ENCODE measurements at regions not wholly inside any gene's neighbourhood (a gene's known extent, or its start where the extent isn't known, plus 50 kb on each side); places are given as distances from the start of the nearest gene placed in this dataset.

DNA sequence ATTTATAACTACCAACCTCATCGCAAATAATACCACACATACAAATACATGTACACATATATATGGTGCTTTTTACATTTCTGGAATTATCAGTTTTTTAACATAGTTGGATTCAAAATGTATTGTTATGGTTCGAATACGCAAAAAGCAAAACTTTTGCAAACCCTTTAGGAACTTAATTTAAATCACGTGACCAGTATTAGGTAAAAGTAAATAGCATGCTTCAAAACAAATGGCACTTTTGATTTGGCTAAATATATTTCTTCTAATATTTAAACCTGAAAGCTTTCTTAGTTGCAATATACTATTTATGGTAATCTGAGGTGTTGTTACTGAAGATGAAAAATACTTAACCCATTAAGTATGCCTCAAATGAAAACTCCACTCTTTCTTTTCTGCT, 341.4 kb downstream of the C4orf33 start:
- Histone ChIP-seq H3K9me3 (replicated peaks; ENCODE audit: control insufficient read depth, insufficient read depth, low read depth, low read length) (no peaks in the 10 kb centered on the region), H3K27me3 (ENCODE audit: control insufficient read depth in 2 of 2, insufficient read depth in 2 of 2, low read length in 2 of 2) (no peaks in the 10 kb centered on the region), H3K9me1 (ENCODE audit: control insufficient read depth, insufficient read depth, low read length) (no peaks in the 10 kb centered on the region), H3K79me2 (ENCODE audit: control insufficient read depth, insufficient read depth, low read length) (no peaks in the 10 kb centered on the region), H3K4me2 (ENCODE audit: insufficient read depth, low read length) (no peak overlapping the region), H2AFZ (ENCODE audit: low read depth, low read length) (no peak overlapping the region), H3K27ac (ENCODE audit: extremely low read depth, low read depth, low read length) (no peak overlapping the region), H3K36me3 (ENCODE audit: control insufficient read depth, insufficient read depth, low read length) (no peaks in the 10 kb centered on the region), H4K20me1 (replicated peaks; ENCODE audit: control insufficient read depth, insufficient read depth, low read length) (no peaks in the 10 kb centered on the region), H3K9ac (ENCODE audit: insufficient read depth in 1 of 2, low read depth in 2 of 2, low read length in 2 of 2) (no peak overlapping the region), H3K4me1 (replicated peaks in 1 of 2; ENCODE audit: control insufficient read depth in 2 of 2, insufficient read depth in 2 of 2, low read length in 2 of 2) (no peaks in the 10 kb centered on the region), H3K4me3 (no peak overlapping the region)
- no peak for FAIRE-seq
- ChIA-PET POLR2A (no interaction called here), CTCF (ENCODE audit: low intra/inter-chr PET ratio) (no interaction called here)
- no peak for DNase-seq (ENCODE audit: extremely low read depth in 1 of 4, low spot score in 3 of 4)
- intact Hi-C loops (cut with micrococcal nuclease): no loop called here
- BruUV-seq (replicated peaks): no TSS peak
- in situ Hi-C loops (cut with MboI): no loop called here
- ATAC-seq: no peak
- 5% methylated on average over 4 of the region's 4 CpGs for WGBS (ENCODE audit: insufficient coverage, low coverage, missing lambda C conversion rate)
- TF ChIP-seq RBM39 (optimal IDR thresholded peaks at IDR 0.05; ENCODE audit: low read depth, low read length) (no peak), MTA1 (IDR thresholded peaks at IDR 0.05; ENCODE audit: borderline replicate concordance) (no peak), ZNF507 (tag; conservative IDR thresholded peaks at IDR 0.05) (no peak), EP300 (IDR thresholded peaks at IDR 0.05; ENCODE audit: low read length) (no peak), ZNF778 (CRISPR knock-in tag; IDR thresholded peaks at IDR 0.05) (no peak), NR1H2 (CRISPR knock-in tag; IDR thresholded peaks at IDR 0.05) (no peak), RAD51 (IDR thresholded peaks at IDR 0.05; ENCODE audit: borderline replicate concordance, low read depth) (peak; percentile 35; the same call in 1 of the 2 replicates), NFXL1 (CRISPR knock-in tag; IDR thresholded peaks at IDR 0.05) (no peak)
- TF ChIP-seq, protein P1, sequence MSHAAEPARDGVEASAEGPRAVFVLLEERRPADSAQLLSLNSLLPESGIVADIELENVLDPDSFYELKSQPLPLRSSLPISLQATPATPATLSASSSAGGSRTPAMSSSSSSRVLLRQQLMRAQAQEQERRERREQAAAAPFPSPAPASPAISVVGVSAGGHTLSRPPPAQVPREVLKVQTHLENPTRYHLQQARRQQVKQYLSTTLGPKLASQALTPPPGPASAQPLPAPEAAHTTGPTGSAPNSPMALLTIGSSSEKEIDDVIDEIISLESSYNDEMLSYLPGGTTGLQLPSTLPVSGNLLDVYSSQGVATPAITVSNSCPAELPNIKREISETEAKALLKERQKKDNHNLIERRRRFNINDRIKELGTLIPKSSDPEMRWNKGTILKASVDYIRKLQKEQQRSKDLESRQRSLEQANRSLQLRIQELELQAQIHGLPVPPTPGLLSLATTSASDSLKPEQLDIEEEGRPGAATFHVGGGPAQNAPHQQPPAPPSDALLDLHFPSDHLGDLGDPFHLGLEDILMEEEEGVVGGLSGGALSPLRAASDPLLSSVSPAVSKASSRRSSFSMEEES (CRISPR knock-in tag; IDR thresholded peaks at IDR 0.05): peak; percentile 87
- TF ChIP-seq, protein P2, sequence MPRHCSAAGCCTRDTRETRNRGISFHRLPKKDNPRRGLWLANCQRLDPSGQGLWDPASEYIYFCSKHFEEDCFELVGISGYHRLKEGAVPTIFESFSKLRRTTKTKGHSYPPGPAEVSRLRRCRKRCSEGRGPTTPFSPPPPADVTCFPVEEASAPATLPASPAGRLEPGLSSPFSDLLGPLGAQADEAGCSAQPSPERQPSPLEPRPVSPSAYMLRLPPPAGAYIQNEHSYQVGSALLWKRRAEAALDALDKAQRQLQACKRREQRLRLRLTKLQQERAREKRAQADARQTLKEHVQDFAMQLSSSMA (CRISPR knock-in tag; IDR thresholded peaks at IDR 0.05): no peak
- TF ChIP-seq, protein P3, sequence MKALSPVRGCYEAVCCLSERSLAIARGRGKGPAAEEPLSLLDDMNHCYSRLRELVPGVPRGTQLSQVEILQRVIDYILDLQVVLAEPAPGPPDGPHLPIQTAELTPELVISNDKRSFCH (CRISPR knock-in tag; IDR thresholded peaks at IDR 0.05): no peak
- TF ChIP-seq, protein P3 (tag; IDR thresholded peaks at IDR 0.05): no peak
- TF ChIP-seq, protein P4, sequence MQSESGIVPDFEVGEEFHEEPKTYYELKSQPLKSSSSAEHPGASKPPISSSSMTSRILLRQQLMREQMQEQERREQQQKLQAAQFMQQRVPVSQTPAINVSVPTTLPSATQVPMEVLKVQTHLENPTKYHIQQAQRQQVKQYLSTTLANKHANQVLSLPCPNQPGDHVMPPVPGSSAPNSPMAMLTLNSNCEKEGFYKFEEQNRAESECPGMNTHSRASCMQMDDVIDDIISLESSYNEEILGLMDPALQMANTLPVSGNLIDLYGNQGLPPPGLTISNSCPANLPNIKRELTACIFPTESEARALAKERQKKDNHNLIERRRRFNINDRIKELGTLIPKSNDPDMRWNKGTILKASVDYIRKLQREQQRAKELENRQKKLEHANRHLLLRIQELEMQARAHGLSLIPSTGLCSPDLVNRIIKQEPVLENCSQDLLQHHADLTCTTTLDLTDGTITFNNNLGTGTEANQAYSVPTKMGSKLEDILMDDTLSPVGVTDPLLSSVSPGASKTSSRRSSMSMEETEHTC (IDR thresholded peaks at IDR 0.05): no peak
- TF ChIP-seq, protein P5, sequence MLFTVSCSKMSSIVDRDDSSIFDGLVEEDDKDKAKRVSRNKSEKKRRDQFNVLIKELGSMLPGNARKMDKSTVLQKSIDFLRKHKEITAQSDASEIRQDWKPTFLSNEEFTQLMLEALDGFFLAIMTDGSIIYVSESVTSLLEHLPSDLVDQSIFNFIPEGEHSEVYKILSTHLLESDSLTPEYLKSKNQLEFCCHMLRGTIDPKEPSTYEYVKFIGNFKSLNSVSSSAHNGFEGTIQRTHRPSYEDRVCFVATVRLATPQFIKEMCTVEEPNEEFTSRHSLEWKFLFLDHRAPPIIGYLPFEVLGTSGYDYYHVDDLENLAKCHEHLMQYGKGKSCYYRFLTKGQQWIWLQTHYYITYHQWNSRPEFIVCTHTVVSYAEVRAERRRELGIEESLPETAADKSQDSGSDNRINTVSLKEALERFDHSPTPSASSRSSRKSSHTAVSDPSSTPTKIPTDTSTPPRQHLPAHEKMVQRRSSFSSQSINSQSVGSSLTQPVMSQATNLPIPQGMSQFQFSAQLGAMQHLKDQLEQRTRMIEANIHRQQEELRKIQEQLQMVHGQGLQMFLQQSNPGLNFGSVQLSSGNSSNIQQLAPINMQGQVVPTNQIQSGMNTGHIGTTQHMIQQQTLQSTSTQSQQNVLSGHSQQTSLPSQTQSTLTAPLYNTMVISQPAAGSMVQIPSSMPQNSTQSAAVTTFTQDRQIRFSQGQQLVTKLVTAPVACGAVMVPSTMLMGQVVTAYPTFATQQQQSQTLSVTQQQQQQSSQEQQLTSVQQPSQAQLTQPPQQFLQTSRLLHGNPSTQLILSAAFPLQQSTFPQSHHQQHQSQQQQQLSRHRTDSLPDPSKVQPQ (CRISPR knock-in tag; IDR thresholded peaks at IDR 0.05; ENCODE audit: borderline replicate concordance): no peak
